HEK293 (cell line): ENCODE measurements at regions not wholly inside any gene's neighbourhood (a gene's known extent, or its start where the extent isn't known, plus 50 kb on each side); places are given as distances from the start of the nearest gene placed in this dataset.

Experiments used
- CTCF ChIA-PET: fragments of 350-600 bp; formaldehyde crosslinking; extraction: SDS; loops from one replicate; lab custom pipeline; 2021; ENCODE audit warnings: antibody characterized with exemption; lab: Yijun Ruan, JAX
- POLR2A ChIA-PET: fragments of 300-600 bp; formaldehyde crosslinking; extraction: SDS; loops from one replicate; lab custom pipeline; 2020; ENCODE audit warnings: antibody characterized with exemption, inconsistent platforms; lab: Yijun Ruan, JAX
- H3K27ac ChIP-seq: fragments of 200-500 bp; sonication (Bioruptor generic); 2 replicates; pipeline ENCODE4 v1.5.1; 2014; ENCODE audit warnings: low read depth, low read length, control low read depth, inconsistent platforms; ENCODE audit errors: extremely low read depth
- H3K36me3 ChIP-seq, 2 experiments: fragments of 200-500 bp in 1 of 2; sonication (Bioruptor generic) in 1 of 2; 1 replicate in 1 of 2; 2 replicates in 1 of 2; pipeline ENCODE4 v1.5.1; 2014 to 2017; ENCODE audit warnings: inconsistent platforms in 2 of 2, low read length in 2 of 2; ENCODE audit not compliant: control insufficient read depth in 2 of 2, insufficient read depth in 1 of 2
- H3K4me1 ChIP-seq: fragments of 200-500 bp; sonication (Bioruptor generic); 2 replicates; pipeline ENCODE4 v1.5.1; 2014; ENCODE audit warnings: mild to moderate bottlenecking, low read length, inconsistent platforms; ENCODE audit not compliant: control insufficient read depth, insufficient read depth
- H3K4me3 ChIP-seq: 2 replicates; pipeline ENCODE4 v1.5.1; 2011; ENCODE audit warnings: low read depth, mild to moderate bottlenecking, control low read depth, low read length, moderate library complexity
- H3K9me3 ChIP-seq: fragments of 200-500 bp; sonication (Bioruptor generic); 2 replicates; pipeline ENCODE4 v1.5.1; 2014; ENCODE audit warnings: low read depth, low read length, inconsistent platforms; ENCODE audit not compliant: control insufficient read depth, insufficient read depth
- GFI1B ChIP-seq: fragments of 450-650 bp; formaldehyde crosslinking; IDR thresholded peaks from 2 replicates; pipeline ENCODE4 v1.5.1; 2016; ENCODE audit warnings: missing biosample characterization, missing genetic modification characterization
- HOXD13 ChIP-seq: sonication (generic); formaldehyde crosslinking; IDR thresholded peaks from 2 replicates; pipeline ENCODE4 v1.8.0; 2022; ENCODE audit warnings: missing genetic modification reagents, borderline replicate concordance
- PRDM1 ChIP-seq: fragments of 450-650 bp; formaldehyde crosslinking; IDR thresholded peaks from 2 replicates; pipeline ENCODE4; 2016; ENCODE audit warnings: missing biosample characterization, missing genetic modification characterization
- SP3 ChIP-seq: fragments of 450-650 bp; formaldehyde crosslinking; IDR thresholded peaks from 2 replicates; pipeline ENCODE4 v1.5.1; 2016; ENCODE audit warnings: missing biosample characterization, missing genetic modification characterization
- TCF7L2 ChIP-seq: IDR thresholded peaks from 2 replicates; pipeline ENCODE4 v1.6.1; 2011; ENCODE audit warnings: low read depth, mild to moderate bottlenecking, inconsistent platforms, low read length, moderate library complexity, borderline replicate concordance
- ZBTB10 ChIP-seq: fragments of 450-650 bp; formaldehyde crosslinking; IDR thresholded peaks from 2 replicates; pipeline ENCODE4 v1.5.1; 2016; ENCODE audit warnings: missing biosample characterization, missing genetic modification characterization
- ZBTB11 ChIP-seq: fragments of 450-650 bp; formaldehyde crosslinking; conservative IDR thresholded peaks from 2 replicates; pipeline ENCODE4 v1.5.1; 2016; ENCODE audit warnings: low read depth, missing biosample characterization, missing genetic modification characterization
- ZBTB17 ChIP-seq: fragments of 450-650 bp; formaldehyde crosslinking; IDR thresholded peaks from 2 replicates; pipeline ENCODE4 v1.5.1; 2016; ENCODE audit warnings: missing biosample characterization, missing genetic modification characterization
- ZIC2 ChIP-seq: fragments of 450-650 bp; formaldehyde crosslinking; IDR thresholded peaks from 2 replicates; pipeline ENCODE4 v1.5.1; 2016; ENCODE audit warnings: missing biosample characterization, missing genetic modification characterization
- ZNF114 ChIP-seq: fragments of 450-650 bp; formaldehyde crosslinking; IDR thresholded peaks from 2 replicates; pipeline ENCODE4 v1.5.0; 2017; ENCODE audit warnings: missing biosample characterization, missing genetic modification characterization
- ZNF138 ChIP-seq: fragments of 450-650 bp; formaldehyde crosslinking; IDR thresholded peaks from 2 replicates; pipeline ENCODE4 v1.5.1; 2016; ENCODE audit warnings: missing biosample characterization, missing genetic modification characterization, borderline replicate concordance
- ZNF19 ChIP-seq: fragments of 450-650 bp; formaldehyde crosslinking; IDR thresholded peaks from 2 replicates; pipeline ENCODE4; 2016; ENCODE audit warnings: missing biosample characterization, missing genetic modification characterization, low read depth
- ZNF274 ChIP-seq, 2 experiments: fragments of 200-500 bp in 1 of 2; fragments of 450-650 bp in 1 of 2; sonication (Bioruptor generic) in 1 of 2; formaldehyde crosslinking in 1 of 2; IDR thresholded peaks; 2 replicates each; pipeline versions ENCODE4 v1.5.1 to v1.6.1; 2014 to 2016; ENCODE audit warnings: borderline replicate concordance in 1 of 2, inconsistent platforms in 1 of 2, low read length in 1 of 2, missing biosample characterization in 1 of 2, missing genetic modification characterization in 1 of 2
- ZNF341 ChIP-seq: fragments of 450-650 bp; formaldehyde crosslinking; IDR thresholded peaks from 2 replicates; pipeline ENCODE4; 2016; ENCODE audit warnings: low read depth, missing biosample characterization, missing genetic modification characterization
- ZNF366 ChIP-seq: fragments of 450-650 bp; formaldehyde crosslinking; conservative IDR thresholded peaks from 2 replicates; pipeline ENCODE4 v1.5.1; 2016; ENCODE audit warnings: missing biosample characterization, missing genetic modification characterization
- ZNF423 ChIP-seq: fragments of 450-650 bp; formaldehyde crosslinking; IDR thresholded peaks from 2 replicates; pipeline ENCODE4 v1.5.1; 2016; ENCODE audit warnings: missing biosample characterization, missing genetic modification characterization
- ZNF521 ChIP-seq: fragments of 450-650 bp; formaldehyde crosslinking; IDR thresholded peaks from 2 replicates; pipeline ENCODE4 v1.5.1; 2017; ENCODE audit warnings: missing biosample characterization, mild to moderate bottlenecking, missing genetic modification characterization
- ZNF571 ChIP-seq: fragments of 450-650 bp; formaldehyde crosslinking; IDR thresholded peaks from 2 replicates; pipeline ENCODE4 v1.5.0; 2017; ENCODE audit warnings: missing biosample characterization, missing genetic modification characterization
- ZNF645 ChIP-seq: fragments of 450-650 bp; formaldehyde crosslinking; IDR thresholded peaks from 2 replicates; pipeline ENCODE4; 2016; ENCODE audit warnings: missing biosample characterization, missing genetic modification characterization
- ZNF704 ChIP-seq: fragments of 450-650 bp; formaldehyde crosslinking; IDR thresholded peaks from 2 replicates; pipeline ENCODE4 v1.5.1; 2016; ENCODE audit warnings: missing biosample characterization, missing genetic modification characterization

- TF ChIP-seq ZNF341 (tag by site-specific recombination) (no peak), ZBTB10 (no peak), ZNF366 (tag by site-specific recombination) (no peak), ZNF521 (tag by site-specific recombination) (no peak), ZBTB11 (no peak)
Measured at GRCh38 chr10:118528426-118528825, 67.0 kb downstream of the PRLHR start (continued).

GRCh38 chr10:118523775-118524174 is 71.7 kb downstream of the PRLHR start:
- POLR2A ChIA-PET = no interaction called here
- no peaks in the 10 kb centered on the region for H3K36me3 ChIP-seq
- H3K4me1 ChIP-seq = no peaks in the 10 kb centered on the region
- TF ChIP-seq SP3 (no peak), ZNF645 (tag by site-specific recombination) (no peak), ZNF274 (IDR thresholded peaks at IDR 0.05; ENCODE audit: low read length) (no peak), ZNF274 (tag by site-specific recombination; IDR thresholded peaks at IDR 0.05; ENCODE audit: borderline replicate concordance) (no peak), ZNF19 (no peak), TCF7L2 (no peak), ZBTB17 (tag by site-specific recombination) (no peak), ZNF571 (tag by site-specific recombination) (no peak), ZNF138 (tag by site-specific recombination) (no peak), ZNF341 (tag by site-specific recombination) (no peak), ZNF704 (tag by site-specific recombination) (no peak), ZNF114 (no peak), ZNF423 (tag by site-specific recombination) (no peak), GFI1B (tag by site-specific recombination) (no peak), ZIC2 (tag by site-specific recombination) (no peak), HOXD13 (CRISPR knock-in tag) (no peak), PRDM1 (tag by site-specific recombination) (no peak)
- H3K4me3 ChIP-seq = no peak overlapping the region
- H3K9me3 ChIP-seq = no peaks in the 10 kb centered on the region
- CTCF ChIA-PET = interaction anchor here (0.6 to 0.9 kb wide), 4 partner anchors 64 to 993 kb away, joined by 3 read pairs; no protein-coding TSS in a partner anchor
- H3K27ac ChIP-seq = no peak overlapping the region
